Glutamatergic neuron (in vitro differentiated cells): ENCODE measurements at regions not wholly inside any gene's neighbourhood (a gene's known extent, or its start where the extent isn't known, plus 50 kb on each side); places are given as distances from the start of the nearest gene placed in this dataset.
"Not testable (repeated sequence)": the region's sequence is repeated elsewhere in the genome, so short reads cannot be mapped to it uniquely, and the experiment has no call there.

ENCODE experiments used
- DNase-seq: peaks from one replicate; pipeline ENCODE4 v3.0.0; 2022
- H3K27ac Mint-ChIP-seq: one replicate; pipeline ENCODE4 v1.8.0; 2020; ENCODE audit warnings: mild to moderate bottlenecking, mixed read lengths, inconsistent platforms; ENCODE audit not compliant: unreplicated experiment
- H3K27me3 Mint-ChIP-seq: one replicate; pipeline ENCODE4 v1.8.0; 2020; ENCODE audit warnings: mild to moderate bottlenecking, moderate library complexity, mixed read lengths, inconsistent platforms; ENCODE audit not compliant: unreplicated experiment
- H3K36me3 Mint-ChIP-seq: one replicate; pipeline ENCODE4 v1.8.0; 2020; ENCODE audit warnings: mild to moderate bottlenecking, mixed read lengths, inconsistent platforms; ENCODE audit not compliant: unreplicated experiment
- H3K4me1 Mint-ChIP-seq: one replicate; pipeline ENCODE4 v1.8.0; 2020; ENCODE audit warnings: mild to moderate bottlenecking, low read depth, mixed read lengths, inconsistent platforms; ENCODE audit not compliant: unreplicated experiment
- H3K4me3 Mint-ChIP-seq: one replicate; pipeline ENCODE4 v1.8.0; 2020; ENCODE audit warnings: mild to moderate bottlenecking, mixed read lengths, inconsistent platforms; ENCODE audit not compliant: unreplicated experiment
- H3K9me3 Mint-ChIP-seq: one replicate; pipeline ENCODE4 v1.8.0; 2020; ENCODE audit warnings: mild to moderate bottlenecking, moderate library complexity, mixed read lengths, inconsistent platforms; ENCODE audit not compliant: unreplicated experiment
- CTCF ChIP-seq: fragments of 200-600 bp; sonication (generic); IDR thresholded peaks from one replicate; pipeline ENCODE4 v1.5.0; 2021; ENCODE audit not compliant: partially characterized antibody, unreplicated experiment

- Mint-ChIP-seq H3K4me3 (no peak overlapping the region), H3K27ac (no peak overlapping the region)
- DNase-seq, result no peak
Observed at GRCh38 chr10:3376631-3377030, 204.0 kb upstream of the PITRM1 start.

GRCh38 chr10:3375505-3375904, 202.9 kb upstream of the PITRM1 start:
- no peak overlapping the region for H3K4me3 Mint-ChIP-seq
- no peak for DNase-seq
- H3K27me3 Mint-ChIP-seq, result no peaks in the 10 kb centered on the region
- peaks cover 2% of the 10 kb centered on the region for H3K4me1 Mint-ChIP-seq
- H3K9me3 Mint-ChIP-seq, result peaks cover 1% of the 10 kb centered on the region
- no peak overlapping the region for H3K27ac Mint-ChIP-seq
- no peak for TF ChIP-seq CTCF
- H3K36me3 Mint-ChIP-seq, result peaks cover 6% of the 10 kb centered on the region

More at GRCh38 chr10:3376631-3377030, 204.0 kb upstream of the PITRM1 start:
- TF ChIP-seq CTCF, result no peak
- Mint-ChIP-seq H3K9me3 (peaks cover 1% of the 10 kb centered on the region), H3K36me3 (peaks cover 6% of the 10 kb centered on the region), H3K4me1 (peaks cover 2% of the 10 kb centered on the region), H3K27me3 (no peaks in the 10 kb centered on the region)

- no peak for DNase-seq
- Mint-ChIP-seq H3K36me3 (peaks cover 6% of the 10 kb centered on the region), H3K9me3 (peaks cover 1% of the 10 kb centered on the region), H3K4me1 (peaks cover 2% of the 10 kb centered on the region), H3K27me3 (no peaks in the 10 kb centered on the region), H3K27ac (no peak overlapping the region), H3K4me3 (no peak overlapping the region)
- TF ChIP-seq CTCF, result no peak
Observed at GRCh38 chr10:3374914-3375313, 202.3 kb upstream of the PITRM1 start.

- H3K9me3 Mint-ChIP-seq, H3K4me3 Mint-ChIP-seq, DNase-seq, H3K36me3 Mint-ChIP-seq, H3K4me1 Mint-ChIP-seq, H3K27ac Mint-ChIP-seq, H3K27me3 Mint-ChIP-seq: not testable (repeated sequence)
Observed at GRCh38 chr10:3373374-3374027, 200.9 kb upstream of the PITRM1 start.

GRCh38 chr10:3372281-3372680, 199.7 kb upstream of the PITRM1 start:
- Mint-ChIP-seq H3K4me1 (peaks cover 2% of the 10 kb centered on the region), H3K36me3 (peaks cover 4% of the 10 kb centered on the region), H3K27me3 (peaks cover 2% of the 10 kb centered on the region), H3K4me3 (no peak overlapping the region), H3K27ac (no peak overlapping the region), H3K9me3 (no peaks in the 10 kb centered on the region)
- no peak for TF ChIP-seq CTCF
- no peak for DNase-seq

GRCh38 chr10:3371624-3372023, 199.0 kb upstream of the PITRM1 start:
- not testable (repeated sequence) for DNase-seq, H3K27ac Mint-ChIP-seq, H3K27me3 Mint-ChIP-seq, H3K4me3 Mint-ChIP-seq, H3K36me3 Mint-ChIP-seq, H3K4me1 Mint-ChIP-seq, H3K9me3 Mint-ChIP-seq
